ENCODE measurements at regions not wholly inside any gene's neighbourhood (a gene's known extent, or its start where the extent isn't known, plus 50 kb on each side); places are given as distances from the start of the nearest gene placed in this dataset.
"Not testable (repeated sequence)": the region's sequence is repeated elsewhere in the genome, so short reads cannot be mapped to it uniquely, and the experiment has no call there.

- not testable (repeated sequence) for H3K4me3 Mint-ChIP-seq; H3K27me3 ChIP-seq (ENCODE audit: insufficient read depth); H2AFZ ChIP-seq; H3K4me3 ChIP-seq; H4K20me1 ChIP-seq (replicated peaks; ENCODE audit: insufficient read depth); H3K9me3 Mint-ChIP-seq; H3K4me1 ChIP-seq (ENCODE audit: insufficient read depth); H3F3A ChIP-seq (replicated peaks; ENCODE audit: low read depth); H3K27ac Mint-ChIP-seq; H3K27ac ChIP-seq (ENCODE audit: low read depth); H3K79me2 ChIP-seq (replicated peaks; ENCODE audit: insufficient read depth); DNase-seq (ENCODE audit: low spot score); H3K36me3 ChIP-seq (ENCODE audit: insufficient read depth); H3K4me1 Mint-ChIP-seq; H3K36me3 Mint-ChIP-seq (ENCODE audit: low read depth); H3K4me2 ChIP-seq; ATAC-seq; H3K9me2 ChIP-seq (ENCODE audit: insufficient read depth); H3K27me3 Mint-ChIP-seq (ENCODE audit: insufficient read depth, low read depth, poor library complexity)
Observed at GRCh38 chr15:96151749-96152148, 178.8 kb upstream of the NR2F2 start.

- Histone ChIP-seq H3K4me2 (no peak overlapping the region), H3K79me2 (replicated peaks; ENCODE audit: insufficient read depth) (no peaks in the 10 kb centered on the region), H4K20me1 (replicated peaks; ENCODE audit: insufficient read depth) (no peaks in the 10 kb centered on the region), H3K27ac (ENCODE audit: low read depth) (no peak overlapping the region), H3K4me1 (ENCODE audit: insufficient read depth) (no peaks in the 10 kb centered on the region), H3K36me3 (ENCODE audit: insufficient read depth) (no peaks in the 10 kb centered on the region), H3K27me3 (ENCODE audit: insufficient read depth) (no peaks in the 10 kb centered on the region), H3K9me2 (ENCODE audit: insufficient read depth) (peaks cover 2% of the 10 kb centered on the region), H3F3A (replicated peaks; ENCODE audit: low read depth) (no peaks in the 10 kb centered on the region), H3K4me3 (no peak overlapping the region), H2AFZ (no peak overlapping the region)
- Mint-ChIP-seq H3K4me3 (no peak overlapping the region), H3K9me3 (no peaks in the 10 kb centered on the region), H3K4me1 (no peaks in the 10 kb centered on the region), H3K36me3 (ENCODE audit: low read depth) (no peaks in the 10 kb centered on the region), H3K27ac (no peak overlapping the region), H3K27me3 (ENCODE audit: insufficient read depth, low read depth, poor library complexity) (no peaks in the 10 kb centered on the region)
- DNase-seq (ENCODE audit: low spot score), result no peak
- ATAC-seq, result no peak
- no peak for TF ChIP-seq EZH2 (IDR thresholded peaks at IDR 0.05; ENCODE audit: low read depth, unreplicated experiment)
- TF ChIP-seq STAT1 (IDR thresholded peaks at IDR 0.05; ENCODE audit: unreplicated experiment), result no peak
- no peak for TF ChIP-seq CREB1 (CRISPR knock-in tag; IDR thresholded peaks at IDR 0.05; ENCODE audit: low read depth)
- TF ChIP-seq CTCF (conservative IDR thresholded peaks at IDR 0.05; ENCODE audit: low read depth in 2 of 2), result no peak
- no peak for TF ChIP-seq ETS1 (IDR thresholded peaks at IDR 0.05)
- no peak for TF ChIP-seq POLR2AphosphoS5 (IDR thresholded peaks at IDR 0.05; ENCODE audit: low read depth)
- no peak for TF ChIP-seq REST (IDR thresholded peaks at IDR 0.05; ENCODE audit: unreplicated experiment)
- no peak for TF ChIP-seq ZNF331 (CRISPR knock-in tag; IDR thresholded peaks at IDR 0.05; ENCODE audit: low read depth)
Observed at GRCh38 chr15:96153929-96154328, 176.6 kb upstream of the NR2F2 start.
